ENCODE measurements at regions not wholly inside any gene's neighbourhood (a gene's known extent, or its start where the extent isn't known, plus 50 kb on each side); places are given as distances from the start of the nearest gene placed in this dataset.
A peak's percentile ranks its signal among the peaks of the same experiment; 100 is the strongest.

- no peak for TF ChIP-seq CTCF (IDR thresholded peaks at IDR 0.05)
- H3K4me3 Mint-ChIP-seq (ENCODE audit: unreplicated experiment) = no peak overlapping the region
- H3K27me3 Mint-ChIP-seq (ENCODE audit: unreplicated experiment) = no peaks in the 10 kb centered on the region
- H3K27ac Mint-ChIP-seq (ENCODE audit: unreplicated experiment) = peak overlapping the region; percentile 94
- peaks cover 36% of the 10 kb centered on the region for H3K4me1 Mint-ChIP-seq (ENCODE audit: unreplicated experiment)
- no peaks in the 10 kb centered on the region for H3K36me3 Mint-ChIP-seq (ENCODE audit: unreplicated experiment)
- H3K9me3 Mint-ChIP-seq (ENCODE audit: unreplicated experiment) = no peaks in the 10 kb centered on the region
- no peak for DNase-seq (ENCODE audit: extremely low spot score, unreplicated experiment)
These were observed 161.1 kb upstream of the IRF2BP2 start for GRCh38 chr1:234770924-234771540.

GRCh38 chr1:234769986-234770795, 160.2 kb upstream of the IRF2BP2 start:
- no peaks in the 10 kb centered on the region for H3K36me3 Mint-ChIP-seq (ENCODE audit: unreplicated experiment)
- no peak for DNase-seq (ENCODE audit: extremely low spot score, unreplicated experiment)
- TF ChIP-seq CTCF (IDR thresholded peaks at IDR 0.05) = peak; percentile 44
- H3K4me3 Mint-ChIP-seq (ENCODE audit: unreplicated experiment) = peak overlapping the region; percentile 31
- peaks cover 36% of the 10 kb centered on the region for H3K4me1 Mint-ChIP-seq (ENCODE audit: unreplicated experiment)
- H3K27me3 Mint-ChIP-seq (ENCODE audit: unreplicated experiment) = no peaks in the 10 kb centered on the region
- H3K27ac Mint-ChIP-seq (ENCODE audit: unreplicated experiment) = peak overlapping the region; percentile 94
- H3K9me3 Mint-ChIP-seq (ENCODE audit: unreplicated experiment) = no peaks in the 10 kb centered on the region

- Mint-ChIP-seq H3K4me1 (ENCODE audit: unreplicated experiment) (peaks cover 36% of the 10 kb centered on the region), H3K4me3 (ENCODE audit: unreplicated experiment) (no peak overlapping the region), H3K27ac (ENCODE audit: unreplicated experiment) (peak overlapping the region; percentile 94), H3K9me3 (ENCODE audit: unreplicated experiment) (no peaks in the 10 kb centered on the region), H3K27me3 (ENCODE audit: unreplicated experiment) (no peaks in the 10 kb centered on the region), H3K36me3 (ENCODE audit: unreplicated experiment) (no peaks in the 10 kb centered on the region)
- DNase-seq (ENCODE audit: extremely low spot score, unreplicated experiment) = no peak
- no peak for TF ChIP-seq CTCF (IDR thresholded peaks at IDR 0.05)
These were observed 159.5 kb upstream of the IRF2BP2 start for GRCh38 chr1:234769284-234769985.

- no peak overlapping the region for H3K27ac Mint-ChIP-seq (ENCODE audit: unreplicated experiment)
- TF ChIP-seq CTCF (IDR thresholded peaks at IDR 0.05) = no peak
- no peaks in the 10 kb centered on the region for H3K36me3 Mint-ChIP-seq (ENCODE audit: unreplicated experiment)
- no peak for DNase-seq (ENCODE audit: extremely low spot score, unreplicated experiment)
- no peaks in the 10 kb centered on the region for H3K27me3 Mint-ChIP-seq (ENCODE audit: unreplicated experiment)
- no peaks in the 10 kb centered on the region for H3K9me3 Mint-ChIP-seq (ENCODE audit: unreplicated experiment)
- peaks cover 36% of the 10 kb centered on the region for H3K4me1 Mint-ChIP-seq (ENCODE audit: unreplicated experiment)
- no peak overlapping the region for H3K4me3 Mint-ChIP-seq (ENCODE audit: unreplicated experiment)
These were observed 158.7 kb upstream of the IRF2BP2 start for GRCh38 chr1:234768569-234769283.

All from osteocyte (in vitro differentiated cells).